HCT116 (cell line): ENCODE measurements at regions not wholly inside any gene's neighbourhood (a gene's known extent, or its start where the extent isn't known, plus 50 kb on each side); places are given as distances from the start of the nearest gene placed in this dataset.

Experiments used
- ATAC-seq: fragments of 200-7000 bp; cut with Tn5 transposase; 2 replicates; pipeline ENCODE4 v1.9.1; 2020; ENCODE audit warnings: mild to moderate bottlenecking, moderate library complexity
- BruUV-seq: library from RNA; stranded (reverse); fragments of 400-500 nt; replicated peaks from 2 replicates; lab custom pipeline; 2021; lab: Mats Ljungman, UMichigan
- CTCF ChIA-PET: fragments of 300-600 bp; sonication (Branson Sonifier 250); formaldehyde crosslinking; loops from one replicate; lab custom pipeline; 2021; ENCODE audit warnings: antibody characterized with exemption; lab: Charles Lee
- POLR2A ChIA-PET: fragments of 300-600, 350-600 bp; sonication (Branson Sonifier 250); formaldehyde crosslinking; loops from one replicate; lab custom pipeline; 2021; ENCODE audit warnings: antibody characterized with exemption; lab: Charles Lee
- RAD21 ChIA-PET, 2 experiments: fragments of 300-600 bp; sonication (Branson Sonifier 250); formaldehyde crosslinking; loops; one replicate each; lab custom pipeline; 2023; ENCODE audit warnings: low total read pairs in 2 of 2; ENCODE audit not compliant: uncharacterized antibody in 2 of 2, unreplicated experiment in 2 of 2, low non-redundant PET in 1 of 2; lab: Charles Lee
- DNase-seq: peaks from one replicate; pipeline ENCODE4 v3.0.0-alpha.2; 2010; ENCODE audit warnings: low read depth, low spot score
- H2AFZ ChIP-seq: fragments of 200-600 bp; shearing (Covaris generic), sonication (generic); 2 replicates; pipeline ENCODE4 v1.6.1; 2017; ENCODE audit warnings: low read depth, mixed run types, mixed read lengths, antibody characterized with exemption, low read length; ENCODE audit not compliant: poor library complexity, severe bottlenecking
- H3K27ac ChIP-seq: 2 replicates; pipeline ENCODE4 v1.5.1; 2012; ENCODE audit warnings: low read depth, low read length
- H3K27me3 ChIP-seq: fragments of 200-600 bp; sonication (generic); 2 replicates; pipeline ENCODE4 v1.6.1; 2016; ENCODE audit warnings: mixed run types, low read length, mixed read lengths; ENCODE audit not compliant: insufficient read depth
- H3K36me3 ChIP-seq, 2 experiments: fragments of 200-500 bp in 1 of 2; fragments of 200-600 bp in 1 of 2; sonication (Bioruptor generic) in 1 of 2; sonication (generic) in 1 of 2; 2 replicates each; pipeline versions ENCODE4 v1.5.1 to v1.6.1; 2014 to 2016; ENCODE audit warnings: low read length in 2 of 2, inconsistent platforms in 1 of 2, mixed read lengths in 1 of 2, mixed run types in 1 of 2; ENCODE audit not compliant: insufficient read depth in 2 of 2, control insufficient read depth in 1 of 2
- H3K4me1 ChIP-seq, 2 experiments: fragments of 200-600 bp in 1 of 2; sonication (generic) in 1 of 2; 2 replicates each; pipeline versions ENCODE4 v1.5.1 to v1.6.1; 2012 to 2017; ENCODE audit warnings: low read length in 2 of 2, inconsistent platforms in 1 of 2, mild to moderate bottlenecking in 1 of 2, mixed read lengths in 1 of 2, mixed run types in 1 of 2, moderate library complexity in 1 of 2; ENCODE audit not compliant: insufficient read depth in 2 of 2, control insufficient read depth in 1 of 2
- H3K4me2 ChIP-seq: fragments of 200-600 bp; sonication (generic); 2 replicates; pipeline ENCODE4 v1.6.1; 2017; ENCODE audit warnings: mixed run types, low read length, mixed read lengths
- H3K4me3 ChIP-seq, 2 experiments: fragments of 200-600 bp in 1 of 2; sonication (generic) in 1 of 2; replicated peaks in 1 of 2; 2 replicates each; pipeline ENCODE4 v1.5.1; 2011 to 2016; ENCODE audit warnings: low read length in 2 of 2, control low read depth in 1 of 2, low read depth in 1 of 2, mild to moderate bottlenecking in 1 of 2, mixed read lengths in 1 of 2, mixed run types in 1 of 2
- H3K79me2 ChIP-seq: fragments of 200-600 bp; sonication (generic); 2 replicates; pipeline ENCODE4 v1.6.1; 2017; ENCODE audit warnings: mild to moderate bottlenecking, mixed run types, low read length, moderate library complexity, mixed read lengths; ENCODE audit not compliant: insufficient read depth
- H3K9ac ChIP-seq: fragments of 200-600 bp; sonication (generic); 2 replicates; pipeline ENCODE4 v1.6.1; 2016; ENCODE audit warnings: low read length, mixed read lengths
- H3K9me2 ChIP-seq: fragments of 200-600 bp; sonication (generic), shearing (Covaris generic); 2 replicates; pipeline ENCODE4 v1.6.1; 2017; ENCODE audit warnings: mixed run types, mild to moderate bottlenecking, moderate library complexity; ENCODE audit not compliant: insufficient read depth
- H3K9me3 ChIP-seq, 2 experiments: fragments of 200-500 bp in 1 of 2; fragments of 200-600 bp in 1 of 2; sonication (Bioruptor generic) in 1 of 2; sonication (generic) in 1 of 2; 2 replicates each; pipeline ENCODE4 v1.6.1; 2014 to 2017; ENCODE audit warnings: low read length in 2 of 2, mixed read lengths in 2 of 2, inconsistent platforms in 1 of 2, low read depth in 1 of 2, mild to moderate bottlenecking in 1 of 2, mixed run types in 1 of 2, moderate library complexity in 1 of 2; ENCODE audit not compliant: control insufficient read depth in 1 of 2, insufficient read depth in 1 of 2
- H4K20me1 ChIP-seq: fragments of 200-600 bp; sonication (generic), shearing (Covaris generic); 2 replicates; pipeline ENCODE4 v1.6.1; 2017; ENCODE audit warnings: mixed run types, mild to moderate bottlenecking, moderate library complexity; ENCODE audit not compliant: insufficient read depth
- CBX3 ChIP-seq: IDR thresholded peaks from 2 replicates; pipeline ENCODE4 v1.6.1; 2012; ENCODE audit warnings: low read depth
- CTCF ChIP-seq, 3 experiments: fragments of 200-600 bp in 1 of 3; sonication (generic) in 1 of 3; IDR thresholded peaks in 2 of 3; conservative IDR thresholded peaks in 1 of 3; 2 replicates each; pipeline ENCODE4 v1.5.1; 2012 to 2017; ENCODE audit warnings: low read depth in 2 of 3, low read length in 2 of 3, antibody characterized with exemption in 1 of 3, borderline replicate concordance in 1 of 3, control low read depth in 1 of 3, mild to moderate bottlenecking in 1 of 3, mixed read lengths in 1 of 3, mixed run types in 1 of 3, moderate library complexity in 1 of 3; ENCODE audit not compliant: insufficient read depth in 1 of 3
- ELF1 ChIP-seq: IDR thresholded peaks from 2 replicates; pipeline ENCODE4 v1.6.1; 2012; ENCODE audit warnings: low read depth, borderline replicate concordance
- EZH2 ChIP-seq: fragments of 200-600 bp; sonication (generic); IDR thresholded peaks from 2 replicates; pipeline ENCODE4 v1.6.1; 2017; ENCODE audit warnings: antibody characterized with exemption, mixed run types
- EZH2phosphoT487 ChIP-seq: fragments of 200-600 bp; IDR thresholded peaks from 2 replicates; pipeline ENCODE4 v1.6.1; 2018; ENCODE audit warnings: antibody characterized with exemption, borderline replicate concordance
- FOSL1 ChIP-seq: IDR thresholded peaks from 2 replicates; pipeline ENCODE4 v1.6.1; 2012; ENCODE audit warnings: low read depth
- JUND ChIP-seq: IDR thresholded peaks from 2 replicates; pipeline ENCODE4 v1.6.1; 2012
- MAX ChIP-seq: IDR thresholded peaks from 2 replicates; pipeline ENCODE4 v1.6.1; 2012
- POLR2A ChIP-seq: IDR thresholded peaks from 2 replicates; pipeline ENCODE4 v1.7.0; 2011; ENCODE audit warnings: borderline replicate concordance; ENCODE audit not compliant: insufficient read depth, insufficient read length; ENCODE audit errors: extremely low read depth
- POLR2AphosphoS5 ChIP-seq: IDR thresholded peaks from 2 replicates; pipeline ENCODE4 v1.6.1; 2011; ENCODE audit warnings: mild to moderate bottlenecking, low read depth, low read length, moderate library complexity
- RAD21 ChIP-seq: IDR thresholded peaks from 2 replicates; pipeline ENCODE4 v1.6.1; 2012; ENCODE audit warnings: low read depth, mild to moderate bottlenecking
- SIN3A ChIP-seq: IDR thresholded peaks from 2 replicates; pipeline ENCODE4 v1.6.1; 2012; ENCODE audit warnings: low read depth
- SP1 ChIP-seq: IDR thresholded peaks from 2 replicates; pipeline ENCODE4 v1.6.1; 2012; ENCODE audit warnings: low read depth
- SRF ChIP-seq: IDR thresholded peaks from 2 replicates; pipeline ENCODE4 v1.6.1; 2012; ENCODE audit warnings: low read depth
- TCF7L2 ChIP-seq: IDR thresholded peaks from 2 replicates; pipeline ENCODE4 v1.7.0; 2011; ENCODE audit warnings: borderline replicate concordance, inconsistent platforms; ENCODE audit not compliant: insufficient read depth, insufficient read length; ENCODE audit errors: extremely low read depth
- YY1 ChIP-seq: IDR thresholded peaks from 2 replicates; pipeline ENCODE4 v1.6.1; 2011; ENCODE audit warnings: low read length, low read depth, moderate library complexity, mild to moderate bottlenecking; ENCODE audit not compliant: insufficient replicate concordance; ENCODE audit errors: extremely low read depth
- ZFX ChIP-seq: fragments of 450-650 bp; IDR thresholded peaks from 2 replicates; pipeline ENCODE4 v1.6.1; 2017
- ZNF274 ChIP-seq: fragments of 200-500 bp; sonication (Bioruptor generic); IDR thresholded peaks from 2 replicates; pipeline ENCODE4 v1.6.1; 2014; ENCODE audit warnings: mild to moderate bottlenecking, low read depth, low read length, inconsistent platforms
- intact Hi-C: fragments of 100-400 bp; cut with micrococcal nuclease; formaldehyde crosslinking; loops from 2 replicates; pipeline ENCODE4 v1.10.0; 2022
- TF ChIP-seq, protein P1 (sequence below): IDR thresholded peaks from 2 replicates; pipeline ENCODE4 v1.6.1; 2012

DNA sequence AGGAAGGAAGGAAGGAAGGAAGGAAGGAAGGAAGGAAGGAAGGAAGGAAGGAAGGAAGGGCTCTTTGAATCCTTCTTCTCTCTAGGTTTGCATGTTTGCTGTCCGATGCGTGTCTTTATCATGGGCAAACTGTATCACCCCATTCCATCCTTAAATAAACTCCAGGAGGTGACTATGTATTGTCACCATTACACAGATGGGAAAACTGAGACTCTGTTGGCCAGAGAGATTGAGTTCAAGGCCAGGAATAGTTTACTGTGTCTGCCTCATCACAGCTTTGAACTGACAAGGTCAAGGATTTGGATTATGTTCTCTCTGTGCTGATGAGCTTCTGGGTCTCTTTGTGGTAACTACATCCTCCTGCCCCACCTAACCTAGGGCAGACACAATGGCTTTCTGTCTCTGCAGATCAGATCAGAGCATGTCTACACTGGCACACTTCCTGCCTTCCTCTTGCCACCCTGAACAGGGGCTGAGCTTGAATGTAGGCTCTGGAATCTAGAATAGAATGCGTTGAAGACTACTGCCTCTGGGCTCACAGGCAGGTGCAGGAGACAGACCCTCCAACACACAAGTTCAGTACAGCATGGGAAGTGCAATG lies 78.9 kb upstream of the MAP1LC3B2 start:
- TF ChIP-seq FOSL1 (no peak), ELF1 (no peak), SIN3A (no peak), POLR2A (no peak), POLR2AphosphoS5 (no peak), EZH2 (no peak), EZH2phosphoT487 (no peak), SRF (no peak), ZNF274 (no peak), CBX3 (no peak), TCF7L2 (no peak), YY1 (no peak), SP1 (no peak), RAD21 (no peak), ZFX (no peak), JUND (no peak), CTCF (IDR thresholded peaks at IDR 0.05 in 2 of 3, conservative IDR thresholded peaks at IDR 0.05 in 1 of 3; ENCODE audit: borderline replicate concordance in 1 of 3, insufficient read depth in 1 of 3, low read depth in 2 of 3, low read length in 2 of 3) (no peak), MAX (no peak)
- TF ChIP-seq, protein P1, sequence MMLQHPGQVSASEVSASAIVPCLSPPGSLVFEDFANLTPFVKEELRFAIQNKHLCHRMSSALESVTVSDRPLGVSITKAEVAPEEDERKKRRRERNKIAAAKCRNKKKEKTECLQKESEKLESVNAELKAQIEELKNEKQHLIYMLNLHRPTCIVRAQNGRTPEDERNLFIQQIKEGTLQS, result no peak
- TF ChIP-seq, all 23 proteins: peak for 0
- Histone ChIP-seq H3K79me2 (no peaks in the 10 kb centered on the region), H3K4me1 (peaks cover 0 to 15% of the 10 kb centered on the region in 2 experiments; a peak in 2 of 4 replicates), H4K20me1 (no peaks in the 10 kb centered on the region), H3K27me3 (no peaks in the 10 kb centered on the region), H3K9me2 (no peaks in the 10 kb centered on the region), H3K36me3 (no peaks in the 10 kb centered on the region), H2AFZ (no peak overlapping the region), H3K4me2 (no peak overlapping the region), H3K9ac (no peak overlapping the region), H3K27ac (no peak overlapping the region), H3K4me3 (no peak overlapping the region), H3K9me3 (peaks cover 8 to 21% of the 10 kb centered on the region in 2 experiments; a peak in 2 of 4 replicates)
- no TSS peak for BruUV-seq
- ATAC-seq (0 out of 2 replicates have a peak, but pooled peaks have one; percentile 12), DNase-seq (no peak)
- intact Hi-C loops, result no loop called here
- ChIA-PET RAD21 (no interaction called here), CTCF (no interaction called here), POLR2A (interaction anchor here (0.6 to 0.7 kb wide), 2 partner anchors 12 to 138 kb away, joined by 3 read pairs; no protein-coding TSS in a partner anchor)
